K562 (cell line): ENCODE measurements at regions not wholly inside any gene's neighbourhood (a gene's known extent, or its start where the extent isn't known, plus 50 kb on each side); places are given as distances from the start of the nearest gene placed in this dataset.

ENCODE experiments used
- ATAC-seq: fragments of 200-7000 bp; cut with Tn5 transposase; 3 replicates; pipeline ENCODE4 v1.9.1; 2020; ENCODE audit warnings: moderate library complexity
- BruUV-seq: library from RNA; stranded (reverse); fragments of 400-500 nt; replicated peaks from 2 replicates; lab custom pipeline; 2021; lab: Mats Ljungman, UMichigan
- CTCF ChIA-PET: fragments of 300-600 bp; formaldehyde crosslinking; extraction: SDS; loops from one replicate; lab custom pipeline; 2021; ENCODE audit warnings: low intra/inter-chr PET ratio; lab: Yijun Ruan, JAX
- POLR2A ChIA-PET: fragments of 300-600, 350-650 bp; sonication (Branson Sonifier 250); formaldehyde crosslinking; extraction: SDS; loops from one replicate; lab custom pipeline; 2021; ENCODE audit warnings: antibody characterized with exemption, inconsistent platforms; lab: Yijun Ruan, JAX
- DNase-seq, 4 experiments: peaks; one replicate each; pipeline versions ENCODE4 v3.0.0 to v3.0.0-alpha.2; 2011 to 2018; ENCODE audit warnings: low spot score in 3 of 4, mixed read lengths in 3 of 4; ENCODE audit errors: extremely low read depth in 1 of 4
- FAIRE-seq: peaks from 2 replicates; lab custom pipeline; 2011; peaks lifted over from hg19 to GRCh38; lab: Jason Lieb, UNC
- H2AFZ ChIP-seq: 2 replicates; pipeline ENCODE4 v1.6.0; 2011; ENCODE audit warnings: low read depth, low read length, control low read depth, inconsistent platforms
- H3K27ac ChIP-seq: fragments of 200-600 bp; 3 replicates; pipeline ENCODE4 v1.8.0; 2011; ENCODE audit warnings: low read depth, mild to moderate bottlenecking, control low read depth, inconsistent platforms, low read length, moderate library complexity, mixed read lengths; ENCODE audit errors: extremely low read depth
- H3K27me3 ChIP-seq, 2 experiments: fragments of 300-600 bp in 1 of 2; 2 replicates in 1 of 2; 3 replicates in 1 of 2; pipeline versions ENCODE4 v1.6.0 to v1.8.0; 2011; ENCODE audit warnings: inconsistent platforms in 2 of 2, low read length in 2 of 2, mild to moderate bottlenecking in 1 of 2, mixed read lengths in 1 of 2, moderate library complexity in 1 of 2; ENCODE audit not compliant: control insufficient read depth in 2 of 2, insufficient read depth in 2 of 2
- H3K36me3 ChIP-seq: fragments of 300-600 bp; 3 replicates; pipeline ENCODE4 v1.8.0; 2011; ENCODE audit warnings: mild to moderate bottlenecking, low read length, inconsistent platforms; ENCODE audit not compliant: control insufficient read depth, insufficient read depth
- H3K4me1 ChIP-seq, 2 experiments: fragments of 200-600 bp in 1 of 2; replicated peaks in 1 of 2; 2 replicates in 1 of 2; 3 replicates in 1 of 2; pipeline versions ENCODE4 v1.5.1 to v1.8.0; 2011; ENCODE audit warnings: inconsistent platforms in 2 of 2, low read length in 2 of 2, mild to moderate bottlenecking in 1 of 2, mixed read lengths in 1 of 2, moderate library complexity in 1 of 2; ENCODE audit not compliant: control insufficient read depth in 2 of 2, insufficient read depth in 2 of 2
- H3K4me2 ChIP-seq: 2 replicates; pipeline ENCODE4 v1.6.1; 2011; ENCODE audit warnings: low read length, control low read depth, inconsistent platforms, mixed read lengths; ENCODE audit not compliant: insufficient read depth
- H3K4me3 ChIP-seq: fragments of 200-600 bp; sonication (generic), shearing (Covaris generic); 2 replicates; pipeline ENCODE4 v1.5.1; 2016; ENCODE audit warnings: control low read depth, inconsistent platforms
- H3K79me2 ChIP-seq: fragments of 200-600 bp; 3 replicates; pipeline ENCODE4 v1.8.0; 2011; ENCODE audit warnings: low read length, inconsistent platforms; ENCODE audit not compliant: control insufficient read depth, insufficient read depth
- H3K9ac ChIP-seq, 2 experiments: 2 replicates each; pipeline versions ENCODE4 v1.6.0 to v1.6.1; 2011; ENCODE audit warnings: low read depth in 2 of 2, low read length in 2 of 2, control low read depth in 1 of 2, inconsistent platforms in 1 of 2, mild to moderate bottlenecking in 1 of 2, mixed read lengths in 1 of 2; ENCODE audit not compliant: insufficient read depth in 1 of 2
- H3K9me1 ChIP-seq: one replicate; pipeline ENCODE4 v1.6.0; 2011; ENCODE audit warnings: inconsistent platforms, mild to moderate bottlenecking, low read length, moderate library complexity; ENCODE audit not compliant: control insufficient read depth, insufficient read depth
- H3K9me3 ChIP-seq: replicated peaks from 2 replicates; pipeline ENCODE4 v1.5.1; 2011; ENCODE audit warnings: low read depth, low read length, inconsistent platforms; ENCODE audit not compliant: control insufficient read depth, insufficient read depth
- H4K20me1 ChIP-seq: replicated peaks from 2 replicates; pipeline ENCODE4 v1.6.1; 2011; ENCODE audit warnings: low read length, inconsistent platforms, mixed read lengths; ENCODE audit not compliant: control insufficient read depth, insufficient read depth
- BHLHE40 ChIP-seq: IDR thresholded peaks from 2 replicates; pipeline ENCODE4 v1.6.1; 2011; ENCODE audit warnings: low read length, improper control_type of control experiment
- BRF2 ChIP-seq: IDR thresholded peaks from 3 replicates; pipeline ENCODE4 v1.6.1; 2011; ENCODE audit warnings: borderline replicate concordance, mild to moderate bottlenecking; ENCODE audit not compliant: insufficient read length, insufficient read depth
- HNRNPL ChIP-seq: fragments of 200-400 bp; formaldehyde crosslinking; IDR thresholded peaks from 2 replicates; pipeline ENCODE4 v1.6.1; 2017; ENCODE audit warnings: low read depth, mild to moderate bottlenecking, low read length
- KAT7 ChIP-seq: sonication (generic); formaldehyde crosslinking; IDR thresholded peaks from 2 replicates; pipeline ENCODE4 v1.8.0; 2022; ENCODE audit warnings: missing genetic modification reagents, mild to moderate bottlenecking, borderline replicate concordance
- NEUROD1 ChIP-seq: fragments of 150-350 bp; IDR thresholded peaks from 2 replicates; pipeline ENCODE4 v1.6.1; 2014; ENCODE audit warnings: borderline replicate concordance, low read length, low read depth; ENCODE audit not compliant: partially characterized antibody
- NFIX ChIP-seq: fragments of 250-450 bp; sonication (Bioruptor Pico); IDR thresholded peaks from 2 replicates; pipeline ENCODE4 v1.4.0; 2020; ENCODE audit warnings: low read depth, mild to moderate bottlenecking, moderate library complexity
- NONO ChIP-seq, 2 experiments: fragments of 200-400 bp in 1 of 2; fragments of 450-650 bp in 1 of 2; formaldehyde crosslinking in 1 of 2; IDR thresholded peaks; 2 replicates each; pipeline ENCODE4 v1.6.1; 2017; ENCODE audit warnings: low read depth in 2 of 2, mild to moderate bottlenecking in 2 of 2, moderate library complexity in 2 of 2, low read length in 1 of 2
- NR2C2 ChIP-seq, 2 experiments: fragments of 200-800 bp in 1 of 2; sonication (Bioruptor generic) in 1 of 2; sonication (generic) in 1 of 2; formaldehyde crosslinking in 1 of 2; IDR thresholded peaks; 2 replicates each; pipeline versions ENCODE4 v1.6.1 to v1.8.0; 2016 to 2022; ENCODE audit warnings: mild to moderate bottlenecking in 1 of 2, missing compliant biosample characterization in 1 of 2, missing genetic modification characterization in 1 of 2, missing genetic modification reagents in 1 of 2
- PHF8 ChIP-seq: fragments of 200-600 bp; sonication (generic); IDR thresholded peaks from 2 replicates; pipeline ENCODE4 v1.6.1; 2012; ENCODE audit warnings: mixed run types, mild to moderate bottlenecking, inconsistent platforms, low read length, moderate library complexity, borderline replicate concordance
- RCOR1 ChIP-seq, 2 experiments: IDR thresholded peaks; 2 replicates each; pipeline ENCODE4 v1.6.1; 2012; ENCODE audit warnings: low read depth in 2 of 2, low read length in 2 of 2, borderline replicate concordance in 1 of 2, improper control_type of control experiment in 1 of 2
- SAFB ChIP-seq: fragments of 200-400 bp; formaldehyde crosslinking; IDR thresholded peaks from 2 replicates; pipeline ENCODE4 v1.6.1; 2017; ENCODE audit warnings: low read depth, low read length, borderline replicate concordance
- TARDBP ChIP-seq: fragments of 450-650 bp; IDR thresholded peaks from 2 replicates; pipeline ENCODE4 v1.6.1; 2016
- ZNF174 ChIP-seq: fragments of 250-450 bp; sonication (Bioruptor Pico); IDR thresholded peaks from 2 replicates; pipeline ENCODE4 v1.4.0; 2020; ENCODE audit warnings: mild to moderate bottlenecking
- ZNF217 ChIP-seq: sonication (generic); formaldehyde crosslinking; IDR thresholded peaks from 2 replicates; pipeline ENCODE4 v1.8.0; 2022; ENCODE audit warnings: mild to moderate bottlenecking, missing genetic modification reagents
- ZNF696 ChIP-seq: fragments of 250-450 bp; sonication (Bioruptor Pico); conservative IDR thresholded peaks from 2 replicates; pipeline ENCODE4 v1.4.0; 2020; ENCODE audit warnings: mild to moderate bottlenecking, moderate library complexity
- ZNF699 ChIP-seq: fragments of 250-450 bp; sonication (Bioruptor Pico); IDR thresholded peaks from 2 replicates; pipeline ENCODE4 v1.8.0; 2021; ENCODE audit warnings: mild to moderate bottlenecking, moderate library complexity; ENCODE audit not compliant: insufficient replicate concordance
- WGBS: fragments of 100-300 bp; shearing (Covaris generic); methylation state at CpG from one replicate; pipeline ENCODE4 v1.1.6; 2016; ENCODE audit warnings: low coverage, mixed read lengths; ENCODE audit not compliant: insufficient coverage; ENCODE audit errors: missing lambda C conversion rate; 5-methylcytosine and 5-hydroxymethylcytosine counted together
- in situ Hi-C: fragments of 300-500 bp; cut with MboI; formaldehyde crosslinking; loops from 4 replicates; pipeline ENCODE4 v1.15.0; 2018; ENCODE audit warnings: inconsistent platforms, mixed read lengths
- intact Hi-C: fragments of 100-400 bp; cut with micrococcal nuclease; formaldehyde crosslinking; loops from 2 replicates; pipeline ENCODE4 v1.14.2; 2022

DNA sequence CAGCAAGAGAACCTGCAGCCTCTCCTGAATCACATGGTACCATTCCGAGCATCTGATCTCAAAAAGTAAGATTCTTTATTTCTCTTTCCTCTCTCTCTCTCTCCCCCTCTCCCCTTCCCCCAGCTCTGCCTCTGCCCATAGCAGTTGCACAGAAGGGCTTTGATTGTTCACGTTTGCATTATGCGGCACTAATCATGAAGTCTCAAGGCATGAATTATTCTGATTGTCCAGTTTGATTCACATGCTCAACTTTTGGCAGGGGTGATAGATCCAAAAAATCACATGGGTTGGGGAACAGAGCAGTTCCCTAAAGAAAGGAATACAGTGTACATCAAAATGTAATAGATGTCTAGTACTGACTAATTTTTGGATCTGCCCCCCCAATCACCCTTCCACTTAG lies 380.0 kb upstream of the SOX9 start:
- Histone ChIP-seq H4K20me1 (no peaks in the 10 kb centered on the region), H3K4me3 (no peak overlapping the region), H3K9me3 (0 out of 2 replicates have a peak, but pooled peaks cover 2% of the 10 kb centered on the region), H3K27ac (no peak overlapping the region), H3K4me1 (no peaks in the 10 kb centered on the region)
- intact Hi-C loops: no loop called here
- POLR2A ChIA-PET: no interaction called here
- DNase-seq: no peak
- 0% methylated on average over 3 of the region's 3 CpGs for WGBS
- BruUV-seq: no TSS peak
- TF ChIP-seq ZNF174 (CRISPR knock-in tag) (no peak), ZNF699 (CRISPR knock-in tag) (no peak)
- TF ChIP-seq, all 486 proteins: peak for 0
- no peak for FAIRE-seq
- in situ Hi-C loops: no loop called here
- no peaks in the 10 kb centered on the region for H3K79me2 ChIP-seq
- H3K9me1 ChIP-seq: no peaks in the 10 kb centered on the region
- H2AFZ ChIP-seq: no peak overlapping the region
- no peak for ATAC-seq
- H3K27me3 ChIP-seq: no peaks in the 10 kb centered on the region
- H3K4me2 ChIP-seq: no peak overlapping the region
- CTCF ChIA-PET: no interaction called here
- H3K9ac ChIP-seq: no peak overlapping the region
- H3K36me3 ChIP-seq: no peaks in the 10 kb centered on the region

- intact Hi-C loops (no loop called here), in situ Hi-C loops (no loop called here)
- ATAC-seq (no peak), DNase-seq (no peak), FAIRE-seq (no peak)
- BruUV-seq: no TSS peak
- ChIA-PET CTCF (no interaction called here), POLR2A (no interaction called here)
- Histone ChIP-seq H3K27ac (no peak overlapping the region), H3K79me2 (no peaks in the 10 kb centered on the region), H3K9me3 (0 out of 2 replicates have a peak, but pooled peaks cover 2% of the 10 kb centered on the region), H3K4me1 (no peaks in the 10 kb centered on the region), H3K36me3 (no peaks in the 10 kb centered on the region), H3K9me1 (no peaks in the 10 kb centered on the region), H2AFZ (no peak overlapping the region), H3K9ac (no peak overlapping the region), H3K4me2 (no peak overlapping the region), H4K20me1 (no peaks in the 10 kb centered on the region), H3K4me3 (no peak overlapping the region), H3K27me3 (no peaks in the 10 kb centered on the region)
- TF ChIP-seq NFIX (CRISPR knock-in tag) (no peak), ZNF696 (CRISPR knock-in tag) (no peak), KAT7 (CRISPR knock-in tag) (no peak), NEUROD1 (no peak), BHLHE40 (no peak), NR2C2 (CRISPR knock-in tag; IDR thresholded peaks at IDR 0.05) (no peak), NR2C2 (tag; IDR thresholded peaks at IDR 0.05) (no peak), RCOR1 (IDR thresholded peaks at IDR 0.05; ENCODE audit: borderline replicate concordance in 1 of 2, low read depth in 2 of 2, low read length in 2 of 2) (no peak), TARDBP (no peak), SAFB (no peak), ZNF217 (no peak), HNRNPL (no peak), BRF2 (no peak), PHF8 (no peak), NONO (IDR thresholded peaks at IDR 0.05; ENCODE audit: low read depth in 2 of 2, low read length in 1 of 2) (no peak)
Measured at GRCh38 chr17:71741836-71742235, 379.0 kb upstream of the SOX9 start.
